H9 (cell line): ENCODE measurements at regions not wholly inside any gene's neighbourhood (a gene's known extent, or its start where the extent isn't known, plus 50 kb on each side); places are given as distances from the start of the nearest gene placed in this dataset.

Source experiments
- DNase-seq: peaks from one replicate; pipeline ENCODE4 v3.0.0-alpha.2; 2017
- H2AFZ ChIP-seq: one replicate; pipeline ENCODE4 v1.6.1; 2013; ENCODE audit warnings: mild to moderate bottlenecking, low read length, control low read depth, moderate library complexity
- H2AK5ac ChIP-seq: 2 replicates; pipeline ENCODE4 v1.6.1; 2013; ENCODE audit warnings: low read length, control low read depth, mixed read lengths; ENCODE audit not compliant: insufficient read length
- H2BK120ac ChIP-seq: one replicate; pipeline ENCODE4 v1.6.1; 2013; ENCODE audit warnings: low read depth, mild to moderate bottlenecking, low read length, control low read depth, inconsistent platforms; ENCODE audit not compliant: poor library complexity, severe bottlenecking
- H2BK12ac ChIP-seq: 2 replicates; pipeline ENCODE4 v1.6.1; 2013; ENCODE audit warnings: low read length, control low read depth, mixed read lengths, low read depth; ENCODE audit not compliant: insufficient read length
- H2BK15ac ChIP-seq: 2 replicates; pipeline ENCODE4 v1.6.1; 2013; ENCODE audit warnings: low read depth, low read length, control low read depth
- H2BK20ac ChIP-seq: one replicate; pipeline ENCODE4 v1.6.1; 2013; ENCODE audit warnings: low read depth, mild to moderate bottlenecking, low read length, control low read depth, inconsistent platforms; ENCODE audit not compliant: poor library complexity, severe bottlenecking
- H2BK5ac ChIP-seq: 2 replicates; pipeline ENCODE4 v1.6.1; 2013; ENCODE audit warnings: low read length, control low read depth, mixed read lengths; ENCODE audit not compliant: insufficient read length
- H3K14ac ChIP-seq: 2 replicates; pipeline ENCODE4 v1.6.1; 2013; ENCODE audit warnings: low read length, control low read depth; ENCODE audit not compliant: insufficient read depth
- H3K18ac ChIP-seq: 2 replicates; pipeline ENCODE4 v1.6.1; 2013; ENCODE audit warnings: low read depth, mild to moderate bottlenecking, mixed read lengths, low read length, control low read depth; ENCODE audit not compliant: insufficient read length
- H3K23ac ChIP-seq: 2 replicates; pipeline ENCODE4 v1.6.1; 2013; ENCODE audit warnings: low read length, control low read depth, mixed read lengths, low read depth; ENCODE audit not compliant: insufficient read length
- H3K23me2 ChIP-seq: 2 replicates; pipeline ENCODE4 v1.6.1; 2013; ENCODE audit warnings: low read depth, mild to moderate bottlenecking, mixed read lengths, low read length, control low read depth; ENCODE audit not compliant: insufficient read length, poor library complexity, severe bottlenecking
- H3K27ac ChIP-seq: 2 replicates; pipeline ENCODE4 v1.5.1; 2013; ENCODE audit warnings: low read length, control low read depth, mixed read lengths, low read depth; ENCODE audit not compliant: insufficient read length
- H3K27me3 ChIP-seq: 2 replicates; pipeline ENCODE4 v1.6.1; 2013; ENCODE audit warnings: low read length, control low read depth, inconsistent platforms; ENCODE audit not compliant: insufficient read depth
- H3K4ac ChIP-seq: 2 replicates; pipeline ENCODE4 v1.6.1; 2013; ENCODE audit warnings: low read depth, mild to moderate bottlenecking, control low read depth, inconsistent platforms, low read length, moderate library complexity
- H3K4me1 ChIP-seq: 2 replicates; pipeline ENCODE4 v1.6.1; 2013; ENCODE audit warnings: low read length, control low read depth, inconsistent platforms; ENCODE audit not compliant: insufficient read depth
- H3K4me2 ChIP-seq: 2 replicates; pipeline ENCODE4 v1.6.1; 2013; ENCODE audit warnings: low read length, control low read depth, mixed read lengths; ENCODE audit not compliant: insufficient read length, insufficient read depth
- H3K56ac ChIP-seq: 2 replicates; pipeline ENCODE4 v1.6.1; 2013; ENCODE audit warnings: low read depth, mild to moderate bottlenecking, mixed read lengths, low read length, control low read depth; ENCODE audit not compliant: insufficient read length
- H3K79me1 ChIP-seq: 2 replicates; pipeline ENCODE4 v1.6.1; 2013; ENCODE audit warnings: low read depth, mild to moderate bottlenecking, moderate library complexity, low read length, control low read depth, inconsistent platforms; ENCODE audit not compliant: insufficient read depth, poor library complexity, severe bottlenecking
- H3K79me2 ChIP-seq: 2 replicates; pipeline ENCODE4 v1.6.1; 2013; ENCODE audit warnings: low read length, control low read depth, inconsistent platforms; ENCODE audit not compliant: insufficient read depth
- H3K9ac ChIP-seq: 2 replicates; pipeline ENCODE4 v1.6.1; 2013; ENCODE audit warnings: low read length, control low read depth, mixed read lengths; ENCODE audit not compliant: insufficient read length; ENCODE audit errors: extremely low read depth
- H3K9me3 ChIP-seq: one replicate; pipeline ENCODE4 v1.6.1; 2013; ENCODE audit warnings: low read depth, low read length, inconsistent platforms; ENCODE audit not compliant: control insufficient read depth
- H3T11ph ChIP-seq: one replicate; pipeline ENCODE4 v1.6.1; 2013; ENCODE audit warnings: mild to moderate bottlenecking, low read length, control low read depth, inconsistent platforms
- H4K20me1 ChIP-seq: one replicate; pipeline ENCODE4 v1.6.1; 2013; ENCODE audit not compliant: control insufficient read depth, insufficient read length, insufficient read depth
- H4K5ac ChIP-seq: 2 replicates; pipeline ENCODE4 v1.6.1; 2013; ENCODE audit warnings: low read depth, mild to moderate bottlenecking, mixed read lengths, low read length, control low read depth; ENCODE audit not compliant: insufficient read length
- H4K8ac ChIP-seq: replicated peaks from 2 replicates; pipeline ENCODE4 v1.6.1; 2013; ENCODE audit warnings: low read length, control low read depth, mixed read lengths, low read depth; ENCODE audit not compliant: insufficient read length
- H4K91ac ChIP-seq: 2 replicates; pipeline ENCODE4 v1.6.1; 2013; ENCODE audit warnings: low read depth, mild to moderate bottlenecking, moderate library complexity, mixed read lengths, low read length, control low read depth; ENCODE audit not compliant: insufficient read length
- H3K27ac Mint-ChIP-seq, 3 experiments: 2 replicates in 2 of 3; 3 replicates in 1 of 3; pipeline ENCODE4 v1.8.0; 2020 to 2021; ENCODE audit warnings: mixed read lengths in 3 of 3, mild to moderate bottlenecking in 1 of 3, moderate library complexity in 1 of 3
- H3K27me3 Mint-ChIP-seq: 2 replicates; pipeline ENCODE4 v1.8.0; 2021; ENCODE audit warnings: low read depth, mild to moderate bottlenecking, moderate library complexity, mixed read lengths
- H3K36me3 Mint-ChIP-seq, 3 experiments: 2 replicates in 2 of 3; 3 replicates in 1 of 3; pipeline ENCODE4 v1.8.0; 2020 to 2021; ENCODE audit warnings: low read depth in 3 of 3, mixed read lengths in 3 of 3; ENCODE audit not compliant: insufficient read depth in 1 of 3
- H3K4me1 Mint-ChIP-seq, 2 experiments: 2 replicates each; pipeline ENCODE4 v1.8.0; 2020; ENCODE audit warnings: mixed read lengths in 2 of 2
- H3K4me3 Mint-ChIP-seq, 2 experiments: 2 replicates in 1 of 2; 3 replicates in 1 of 2; pipeline ENCODE4 v1.8.0; 2020 to 2021; ENCODE audit warnings: mild to moderate bottlenecking in 2 of 2, mixed read lengths in 2 of 2, moderate library complexity in 1 of 2
- H3K9me3 Mint-ChIP-seq, 2 experiments: 2 replicates in 1 of 2; 3 replicates in 1 of 2; pipeline ENCODE4 v1.8.0; 2020; ENCODE audit warnings: mild to moderate bottlenecking in 2 of 2, mixed read lengths in 2 of 2, moderate library complexity in 1 of 2
- WGBS: extraction: QIAGEN DNeasy Blood & Tissue Kit; methylation state at CpG from one replicate; pipeline ENCODE4 v1.1.7; 2013; ENCODE audit warnings: missing lambda C conversion rate, low lambda C conversion rate, mixed read lengths; ENCODE audit not compliant: insufficient read length; ENCODE audit errors: extremely low coverage; 5-methylcytosine and 5-hydroxymethylcytosine counted together
- TF ChIP-seq, protein P1 (sequence below): fragments of 200-600 bp; sonication (generic); conservative IDR thresholded peaks from 3 replicates; pipeline ENCODE4 v1.8.0; 2021; ENCODE audit warnings: antibody characterized with exemption, mild to moderate bottlenecking

DNA sequence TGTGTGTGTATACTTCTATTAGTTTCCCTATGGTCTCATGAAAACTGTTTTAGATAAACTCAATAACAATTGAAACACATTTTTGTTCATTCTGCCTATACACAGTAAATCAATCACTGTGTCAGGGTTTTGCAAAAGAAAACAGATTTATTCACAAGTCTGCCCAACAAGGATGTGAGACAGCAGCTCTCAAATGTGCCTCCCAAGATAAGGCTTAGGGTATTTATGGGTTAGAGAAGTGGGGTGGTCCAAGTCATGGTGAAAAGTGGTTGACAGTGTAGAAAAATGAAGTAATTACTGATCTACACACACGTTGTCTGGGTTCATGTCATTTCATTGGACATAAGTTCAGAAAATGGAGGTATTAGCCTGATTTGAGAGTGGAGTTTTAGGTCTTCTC is 844.6 kb downstream of the SLITRK6 start:
- no peaks in the 10 kb centered on the region for H3K4me1 ChIP-seq
- no peak overlapping the region for H2AFZ ChIP-seq
- no peaks in the 10 kb centered on the region for H3K4me1 Mint-ChIP-seq
- peaks cover 0 to under 1% of the 10 kb centered on the region in 2 experiments; a peak in 2 of 5 replicates for H3K9me3 Mint-ChIP-seq
- no peak overlapping the region for H3K4ac ChIP-seq
- H3K27me3 ChIP-seq: no peaks in the 10 kb centered on the region
- H3K79me2 ChIP-seq: no peaks in the 10 kb centered on the region
- WGBS: no CpG with 5 or more reads among the region's 1 CpG
- H3K4me3 Mint-ChIP-seq: no peak overlapping the region
- H2BK15ac ChIP-seq: no peak overlapping the region
- no peak overlapping the region for H2BK20ac ChIP-seq
- no peak overlapping the region for H4K5ac ChIP-seq
- H3K27ac Mint-ChIP-seq: peak overlapping the region in 1 of 3 experiments; percentile 22; a peak in 1 of 7 replicates
- H3K27ac ChIP-seq: no peak overlapping the region
- no peak overlapping the region for H3K56ac ChIP-seq
- H2BK5ac ChIP-seq: no peak overlapping the region
- H3K9me3 ChIP-seq: no peaks in the 10 kb centered on the region
- no peak overlapping the region for H3K4me2 ChIP-seq
- no peak overlapping the region for H2BK120ac ChIP-seq
- H2AK5ac ChIP-seq: no peak overlapping the region
- no peak overlapping the region for H3K14ac ChIP-seq
- H3K9ac ChIP-seq: no peak overlapping the region
- no peak overlapping the region for H4K8ac ChIP-seq
- no peak overlapping the region for H2BK12ac ChIP-seq
- H3K79me1 ChIP-seq: no peaks in the 10 kb centered on the region
- H3T11ph ChIP-seq: no peak overlapping the region
- no peak overlapping the region for H3K18ac ChIP-seq
- TF ChIP-seq, protein P1, sequence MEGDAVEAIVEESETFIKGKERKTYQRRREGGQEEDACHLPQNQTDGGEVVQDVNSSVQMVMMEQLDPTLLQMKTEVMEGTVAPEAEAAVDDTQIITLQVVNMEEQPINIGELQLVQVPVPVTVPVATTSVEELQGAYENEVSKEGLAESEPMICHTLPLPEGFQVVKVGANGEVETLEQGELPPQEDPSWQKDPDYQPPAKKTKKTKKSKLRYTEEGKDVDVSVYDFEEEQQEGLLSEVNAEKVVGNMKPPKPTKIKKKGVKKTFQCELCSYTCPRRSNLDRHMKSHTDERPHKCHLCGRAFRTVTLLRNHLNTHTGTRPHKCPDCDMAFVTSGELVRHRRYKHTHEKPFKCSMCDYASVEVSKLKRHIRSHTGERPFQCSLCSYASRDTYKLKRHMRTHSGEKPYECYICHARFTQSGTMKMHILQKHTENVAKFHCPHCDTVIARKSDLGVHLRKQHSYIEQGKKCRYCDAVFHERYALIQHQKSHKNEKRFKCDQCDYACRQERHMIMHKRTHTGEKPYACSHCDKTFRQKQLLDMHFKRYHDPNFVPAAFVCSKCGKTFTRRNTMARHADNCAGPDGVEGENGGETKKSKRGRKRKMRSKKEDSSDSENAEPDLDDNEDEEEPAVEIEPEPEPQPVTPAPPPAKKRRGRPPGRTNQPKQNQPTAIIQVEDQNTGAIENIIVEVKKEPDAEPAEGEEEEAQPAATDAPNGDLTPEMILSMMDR: no peak
- no peak overlapping the region for H3K23ac ChIP-seq
- no peak overlapping the region for H4K91ac ChIP-seq
- H3K36me3 Mint-ChIP-seq: no peaks in the 10 kb centered on the region; a peak in 1 of 7 replicates
- H3K27me3 Mint-ChIP-seq: no peaks in the 10 kb centered on the region; the same call in 1 of the 2 replicates
- DNase-seq: no peak
- no peaks in the 10 kb centered on the region for H4K20me1 ChIP-seq
- no peaks in the 10 kb centered on the region for H3K23me2 ChIP-seq
